ENCODE measurements at regions not wholly inside any gene's neighbourhood (a gene's known extent, or its start where the extent isn't known, plus 50 kb on each side); places are given as distances from the start of the nearest gene placed in this dataset.

DNA sequence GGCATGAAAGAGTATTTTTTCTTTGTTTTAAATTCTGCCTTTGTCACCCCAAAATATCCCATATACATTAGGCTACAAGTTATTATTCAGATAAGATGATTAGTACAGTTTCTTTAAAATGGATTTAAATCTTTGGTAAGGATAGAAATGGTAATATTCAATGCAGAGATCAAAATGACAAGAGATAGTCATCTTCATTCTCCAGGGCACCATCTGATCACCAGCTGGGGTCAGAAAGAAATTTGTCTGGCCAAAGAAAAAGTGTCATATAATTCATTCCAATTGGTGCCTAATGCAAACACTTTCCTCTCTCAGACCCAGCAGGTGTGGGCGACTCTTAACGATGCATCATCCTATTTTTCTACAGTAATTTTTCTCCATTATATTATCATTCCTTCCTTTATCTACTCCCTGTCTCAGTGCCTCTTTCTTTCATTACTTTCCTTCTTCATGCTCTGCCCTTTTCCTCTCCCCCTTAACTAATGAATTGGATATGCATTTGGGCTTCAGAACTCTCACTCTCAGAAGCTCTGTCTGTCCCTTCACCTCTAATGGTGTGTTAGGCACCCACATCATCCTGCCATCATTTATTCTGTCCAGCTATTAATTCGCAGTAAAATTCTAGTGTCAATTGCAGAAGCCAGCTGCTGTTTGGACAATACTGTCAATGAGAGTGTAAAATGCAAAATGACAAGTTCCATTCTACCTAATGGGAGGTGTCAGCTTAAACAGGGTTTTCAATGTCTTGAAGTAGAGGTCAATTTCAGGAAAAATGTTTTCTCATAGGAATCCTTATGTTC is 570.5 kb downstream of the TDRD15 start:
- no peaks in the 10 kb centered on the region for H3K4me1 Mint-ChIP-seq (ENCODE audit: low read depth)

DNA sequence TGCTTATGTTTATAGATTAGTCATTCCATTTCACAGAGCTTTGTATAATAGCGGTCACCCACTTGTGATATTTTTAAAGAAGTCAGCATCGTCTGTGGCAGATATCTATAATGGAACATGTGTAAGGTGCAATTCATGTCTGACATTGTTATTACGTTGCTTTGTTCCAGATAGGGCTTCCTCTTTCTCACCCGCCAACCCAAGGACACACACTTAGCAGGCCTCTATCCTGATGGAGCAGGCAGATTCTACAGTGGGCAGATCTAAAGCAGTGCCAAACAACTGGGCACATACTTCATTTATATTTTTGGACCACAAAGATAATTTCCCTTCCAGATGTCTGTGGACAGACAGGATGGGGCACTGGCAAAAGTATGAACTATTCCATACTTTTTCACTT is 573.1 kb downstream of the TDRD15 start:
- H3K36me3 Mint-ChIP-seq (ENCODE audit: low read depth): no peaks in the 10 kb centered on the region
- no peak for DNase-seq
- H3K27me3 Mint-ChIP-seq: no peaks in the 10 kb centered on the region
- peaks cover 2% of the 10 kb centered on the region for H3K9me3 Mint-ChIP-seq
- H3K27ac Mint-ChIP-seq: no peak overlapping the region
- H3K4me1 Mint-ChIP-seq (ENCODE audit: low read depth): no peaks in the 10 kb centered on the region
- no peak overlapping the region for H3K4me3 Mint-ChIP-seq

More for the DNA sequence above, 570.5 kb downstream of the TDRD15 start:
- Mint-ChIP-seq H3K36me3 (ENCODE audit: low read depth) (no peaks in the 10 kb centered on the region), H3K27me3 (no peaks in the 10 kb centered on the region), H3K4me3 (no peak overlapping the region), H3K9me3 (no peaks in the 10 kb centered on the region), H3K27ac (no peak overlapping the region)
- no peak for DNase-seq

DNA sequence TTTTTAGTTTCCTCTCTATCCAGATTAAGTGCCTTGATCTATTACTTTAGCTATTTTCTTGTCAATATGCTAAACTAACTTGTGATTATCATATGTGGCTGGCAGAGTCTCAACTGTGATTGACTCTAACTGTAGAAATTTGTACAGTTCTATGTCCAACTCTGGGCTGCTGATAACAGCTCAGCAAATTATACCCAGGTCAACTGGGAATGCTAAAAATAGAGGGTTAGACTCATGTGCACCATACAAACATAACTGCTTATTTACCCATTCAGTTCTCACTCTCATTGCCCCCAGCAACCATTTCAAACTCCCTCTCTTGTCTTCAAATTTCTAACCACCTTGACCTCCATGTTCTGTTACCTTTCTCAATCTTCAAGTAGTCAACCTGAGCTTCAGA is 576.9 kb downstream of the TDRD15 start:
- H3K4me3 Mint-ChIP-seq: no peak overlapping the region
- peaks cover 8% of the 10 kb centered on the region for H3K9me3 Mint-ChIP-seq
- H3K27ac Mint-ChIP-seq: no peak overlapping the region
- no peaks in the 10 kb centered on the region for H3K27me3 Mint-ChIP-seq
- no peaks in the 10 kb centered on the region for H3K4me1 Mint-ChIP-seq (ENCODE audit: low read depth)
- H3K36me3 Mint-ChIP-seq (ENCODE audit: low read depth): no peaks in the 10 kb centered on the region
- no peak for DNase-seq

DNA sequence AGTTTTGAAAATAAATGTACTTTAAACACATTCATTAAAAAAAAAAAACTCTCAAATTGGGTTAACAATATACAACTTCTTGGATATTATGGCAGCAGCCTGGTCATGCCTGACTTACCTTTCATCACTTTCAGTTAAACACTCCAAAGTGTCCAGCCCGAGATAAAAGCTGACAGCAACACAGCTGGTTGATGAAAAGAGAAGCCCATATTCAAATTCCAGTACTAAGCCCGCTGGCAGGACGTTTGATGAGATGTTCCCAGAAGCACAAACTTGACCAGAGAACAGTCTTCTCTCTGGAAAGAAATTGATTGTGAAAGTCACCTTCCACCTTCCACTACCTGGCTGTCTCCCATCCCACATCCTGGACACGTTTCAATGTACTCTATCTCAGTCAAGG is 586.3 kb downstream of the TDRD15 start:
- Mint-ChIP-seq H3K27ac (no peak overlapping the region), H3K36me3 (ENCODE audit: low read depth) (no peaks in the 10 kb centered on the region), H3K9me3 (peaks cover 22% of the 10 kb centered on the region), H3K4me3 (no peak overlapping the region), H3K4me1 (ENCODE audit: low read depth) (no peaks in the 10 kb centered on the region), H3K27me3 (no peaks in the 10 kb centered on the region)
- no peak for DNase-seq

DNA sequence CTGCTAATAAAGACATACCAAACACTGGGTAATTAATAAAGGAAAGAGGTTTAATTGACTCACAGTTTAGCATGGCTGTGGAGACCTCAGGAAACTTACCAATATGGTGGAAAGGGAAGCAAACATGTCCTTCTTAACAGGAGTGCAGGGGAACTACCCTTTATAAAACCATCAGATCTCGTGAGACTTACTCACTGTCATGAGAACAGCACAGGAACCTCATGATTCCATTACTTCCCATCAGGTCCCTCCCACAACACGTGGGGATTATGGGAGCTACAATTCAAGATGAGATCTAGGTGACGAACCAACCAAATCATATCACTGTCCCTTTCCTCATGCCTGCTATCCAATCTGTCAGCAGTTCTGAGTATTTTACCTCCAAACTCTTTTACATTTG is 586.7 kb downstream of the TDRD15 start:
- H3K4me1 Mint-ChIP-seq (ENCODE audit: low read depth): no peaks in the 10 kb centered on the region
- H3K9me3 Mint-ChIP-seq: peaks cover 24% of the 10 kb centered on the region
- DNase-seq: no peak
- H3K27ac Mint-ChIP-seq: no peak overlapping the region
- no peaks in the 10 kb centered on the region for H3K36me3 Mint-ChIP-seq (ENCODE audit: low read depth)
- no peaks in the 10 kb centered on the region for H3K27me3 Mint-ChIP-seq
- no peak overlapping the region for H3K4me3 Mint-ChIP-seq

DNA sequence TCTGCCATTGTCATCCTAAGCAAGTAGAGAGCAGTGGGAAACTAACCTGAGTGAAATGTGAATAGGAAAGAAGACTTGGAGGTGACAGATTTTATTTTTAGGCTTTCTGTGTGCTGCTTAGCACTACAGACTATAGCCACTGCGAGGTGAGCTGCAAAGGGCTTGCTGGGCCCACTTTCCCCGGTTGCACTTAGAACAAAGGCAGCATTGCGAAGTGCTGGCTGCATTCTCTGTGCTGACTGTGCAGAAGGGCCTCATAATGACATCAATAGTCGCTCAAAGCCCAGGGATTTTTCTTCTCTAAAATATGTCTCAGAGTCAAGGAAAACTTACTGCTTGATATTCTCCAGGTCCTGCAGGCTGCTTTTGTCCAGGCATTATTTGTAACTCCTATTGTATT is 592.1 kb downstream of the TDRD15 start:
- DNase-seq: no peak
- no peaks in the 10 kb centered on the region for H3K36me3 Mint-ChIP-seq (ENCODE audit: low read depth)
- H3K4me3 Mint-ChIP-seq: no peak overlapping the region
- H3K9me3 Mint-ChIP-seq: peaks cover 11% of the 10 kb centered on the region
- no peaks in the 10 kb centered on the region for H3K27me3 Mint-ChIP-seq
- H3K27ac Mint-ChIP-seq: no peak overlapping the region
- no peaks in the 10 kb centered on the region for H3K4me1 Mint-ChIP-seq (ENCODE audit: low read depth)

DNA sequence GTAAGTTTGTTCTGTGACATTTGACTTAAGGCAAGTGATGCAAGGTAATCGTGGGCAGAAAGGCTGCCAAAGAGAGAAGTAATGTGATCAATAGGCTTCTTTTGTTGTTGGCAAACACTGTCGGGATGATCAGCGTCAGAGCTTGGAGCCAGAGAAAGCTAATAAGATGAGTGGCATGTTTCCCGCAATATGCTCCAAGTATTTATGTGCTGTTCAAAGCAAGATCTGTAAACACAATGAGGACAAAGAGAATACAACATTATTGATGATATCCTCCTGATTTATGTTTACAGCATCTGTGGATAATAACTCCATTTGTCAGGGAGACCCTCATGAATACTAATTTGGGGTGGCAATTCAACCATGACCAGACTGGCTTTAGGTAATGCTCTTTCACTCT is 603.3 kb downstream of the TDRD15 start:
- no peaks in the 10 kb centered on the region for H3K36me3 Mint-ChIP-seq (ENCODE audit: low read depth)
- no peaks in the 10 kb centered on the region for H3K4me1 Mint-ChIP-seq (ENCODE audit: low read depth)
- no peak overlapping the region for H3K27ac Mint-ChIP-seq
- no peak overlapping the region for H3K4me3 Mint-ChIP-seq
- H3K27me3 Mint-ChIP-seq: no peaks in the 10 kb centered on the region
- no peak for DNase-seq
- H3K9me3 Mint-ChIP-seq: peaks cover 24% of the 10 kb centered on the region

DNA sequence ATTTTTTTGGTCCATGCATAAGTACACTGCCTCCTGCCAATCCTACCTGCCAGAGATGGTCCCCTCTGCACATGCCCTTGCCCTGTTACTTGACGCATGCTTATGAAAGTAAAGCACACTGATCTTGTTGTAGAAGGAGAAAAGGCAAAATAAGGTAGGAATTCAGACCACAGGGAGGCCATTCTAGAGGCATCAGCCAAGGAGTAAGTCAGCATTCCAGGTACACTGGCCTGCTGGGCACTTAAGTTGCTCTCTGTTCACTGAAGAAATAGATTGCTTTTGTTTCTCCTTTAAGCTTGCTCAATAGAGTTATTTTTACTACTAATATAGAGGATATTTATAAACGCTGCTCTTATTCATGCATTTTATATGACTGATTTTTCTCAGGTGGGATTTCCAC is 604.4 kb downstream of the TDRD15 start:
- no peak for DNase-seq
- H3K4me3 Mint-ChIP-seq: no peak overlapping the region
- no peaks in the 10 kb centered on the region for H3K27me3 Mint-ChIP-seq
- no peaks in the 10 kb centered on the region for H3K4me1 Mint-ChIP-seq (ENCODE audit: low read depth)
- H3K36me3 Mint-ChIP-seq (ENCODE audit: low read depth): no peaks in the 10 kb centered on the region
- H3K9me3 Mint-ChIP-seq: peaks cover 22% of the 10 kb centered on the region
- no peak overlapping the region for H3K27ac Mint-ChIP-seq

DNA sequence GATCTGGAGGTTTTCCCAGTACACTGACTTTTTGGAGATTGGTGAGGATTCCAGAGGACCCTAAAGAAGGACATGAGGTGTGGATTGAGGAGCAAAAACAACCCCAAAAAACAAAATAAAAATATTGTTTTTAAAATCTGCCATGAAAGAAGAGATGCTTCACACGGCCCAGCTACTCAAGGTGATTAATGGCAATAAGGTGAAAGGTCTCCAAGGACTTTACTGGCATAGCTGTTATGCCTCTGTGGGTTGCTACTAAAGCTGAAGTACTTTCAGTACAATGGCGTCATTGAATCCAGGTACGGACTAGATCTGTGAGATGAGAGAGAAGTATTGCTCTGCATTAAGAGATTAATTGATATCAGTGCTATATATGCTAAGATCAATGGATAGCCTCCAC is 606.4 kb downstream of the TDRD15 start:
- Mint-ChIP-seq H3K4me3 (no peak overlapping the region), H3K4me1 (ENCODE audit: low read depth) (no peaks in the 10 kb centered on the region), H3K9me3 (peaks cover 21% of the 10 kb centered on the region), H3K36me3 (ENCODE audit: low read depth) (no peaks in the 10 kb centered on the region), H3K27ac (no peak overlapping the region), H3K27me3 (no peaks in the 10 kb centered on the region)
- DNase-seq: no peak

DNA sequence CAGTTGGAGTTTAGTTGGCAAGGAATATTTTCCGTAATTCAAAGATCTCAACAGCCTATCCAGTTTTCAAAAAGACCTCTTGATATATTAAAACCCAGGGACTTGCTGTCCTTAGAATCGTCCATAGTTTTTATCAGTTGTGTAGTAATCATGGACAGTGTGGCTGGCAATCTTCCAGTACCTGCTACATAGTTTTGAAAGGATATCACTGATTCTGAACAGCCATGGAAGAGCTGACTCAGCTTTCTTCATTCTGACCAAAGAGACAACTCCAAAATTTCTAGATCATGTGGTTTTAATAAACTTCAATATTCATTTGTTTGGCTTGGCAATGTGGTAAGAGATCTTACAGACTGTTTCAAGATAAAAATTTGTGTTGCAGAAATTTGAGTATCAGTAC is 616.7 kb downstream of the TDRD15 start:
- Mint-ChIP-seq H3K27me3 (no peaks in the 10 kb centered on the region), H3K27ac (no peak overlapping the region), H3K4me1 (ENCODE audit: low read depth) (no peaks in the 10 kb centered on the region), H3K4me3 (no peak overlapping the region), H3K36me3 (ENCODE audit: low read depth) (no peaks in the 10 kb centered on the region), H3K9me3 (peaks cover 18% of the 10 kb centered on the region)
- DNase-seq: no peak

DNA sequence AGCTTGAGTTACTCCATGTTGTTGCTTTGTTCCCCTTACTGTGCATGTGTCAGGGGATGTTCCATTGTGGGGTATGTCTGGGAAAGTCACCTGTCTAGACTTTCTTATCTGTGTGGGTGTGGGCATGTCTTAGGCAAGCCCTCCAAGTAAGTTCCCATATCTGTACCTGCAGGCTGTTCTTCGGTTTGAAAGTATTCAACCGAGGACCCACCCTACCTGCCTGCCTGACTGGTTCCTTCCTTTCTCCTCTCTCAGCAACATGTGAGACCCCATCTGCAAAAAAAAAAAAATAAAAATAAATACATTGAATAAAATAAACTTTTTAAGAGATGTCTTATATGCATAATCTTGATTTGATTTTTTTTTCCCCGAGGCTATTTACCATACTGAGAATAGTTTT is 622.7 kb downstream of the TDRD15 start:
- H3K36me3 Mint-ChIP-seq (ENCODE audit: low read depth): no peaks in the 10 kb centered on the region
- DNase-seq: no peak
- peaks cover 22% of the 10 kb centered on the region for H3K9me3 Mint-ChIP-seq
- H3K27me3 Mint-ChIP-seq: no peaks in the 10 kb centered on the region
- H3K4me1 Mint-ChIP-seq (ENCODE audit: low read depth): no peaks in the 10 kb centered on the region
- H3K27ac Mint-ChIP-seq: no peak overlapping the region
- H3K4me3 Mint-ChIP-seq: no peak overlapping the region

DNA sequence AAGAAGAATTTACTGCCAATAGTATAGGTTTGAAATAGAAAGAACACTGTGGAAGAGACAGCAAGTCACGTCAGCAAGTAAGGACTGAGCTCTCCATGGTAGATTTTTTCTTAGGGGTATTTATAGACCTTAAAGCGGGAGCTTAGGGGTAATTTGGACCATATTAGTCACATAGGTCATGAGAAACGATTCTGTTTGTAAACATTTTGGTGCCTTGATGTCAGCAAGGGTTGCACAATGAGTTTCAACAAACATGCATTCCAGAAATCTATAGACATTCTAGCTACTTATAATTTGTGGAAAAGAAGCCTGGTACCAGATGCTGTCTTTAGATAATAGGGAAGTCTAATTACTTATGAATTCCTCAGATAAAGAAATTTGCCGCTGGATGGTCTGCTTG is 624.7 kb downstream of the TDRD15 start:
- Mint-ChIP-seq H3K4me3 (no peak overlapping the region), H3K36me3 (ENCODE audit: low read depth) (no peaks in the 10 kb centered on the region), H3K9me3 (peaks cover 20% of the 10 kb centered on the region), H3K4me1 (ENCODE audit: low read depth) (no peaks in the 10 kb centered on the region), H3K27me3 (no peaks in the 10 kb centered on the region), H3K27ac (no peak overlapping the region)
- no peak for DNase-seq

DNA sequence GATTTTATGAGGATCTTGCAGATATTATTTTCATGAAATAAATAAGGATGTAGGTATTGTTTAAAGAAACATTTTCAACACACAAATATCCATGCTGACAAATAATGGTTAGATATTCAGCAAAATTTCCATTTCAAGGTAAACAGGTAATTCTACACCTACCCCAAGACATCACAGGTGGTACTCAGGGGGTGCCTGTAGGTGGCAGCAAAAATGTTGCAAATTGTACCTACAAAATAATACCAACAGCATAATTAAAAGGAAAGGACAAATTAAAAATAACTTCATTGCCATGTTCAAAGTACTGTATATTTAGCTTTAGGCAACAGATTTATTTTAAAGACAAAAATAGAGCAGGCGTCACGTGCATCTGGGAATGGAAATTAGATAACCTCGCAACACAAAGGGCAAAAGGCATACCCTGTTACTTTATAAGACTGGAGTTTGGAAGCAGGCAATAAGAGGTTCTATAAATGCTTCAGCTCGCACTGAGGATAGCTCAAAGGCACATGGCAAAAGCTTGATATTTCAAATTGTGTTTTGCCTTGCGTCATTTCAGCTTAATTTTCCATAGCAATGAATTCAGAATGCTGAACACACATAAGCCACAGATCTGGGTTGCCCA is 630.5 kb downstream of the TDRD15 start:
- DNase-seq: no peak
- no peak overlapping the region for H3K4me3 Mint-ChIP-seq
- H3K9me3 Mint-ChIP-seq: peaks cover 23% of the 10 kb centered on the region
- no peaks in the 10 kb centered on the region for H3K36me3 Mint-ChIP-seq (ENCODE audit: low read depth)
- no peak overlapping the region for H3K27ac Mint-ChIP-seq
- no peaks in the 10 kb centered on the region for H3K4me1 Mint-ChIP-seq (ENCODE audit: low read depth)
- no peaks in the 10 kb centered on the region for H3K27me3 Mint-ChIP-seq

DNA sequence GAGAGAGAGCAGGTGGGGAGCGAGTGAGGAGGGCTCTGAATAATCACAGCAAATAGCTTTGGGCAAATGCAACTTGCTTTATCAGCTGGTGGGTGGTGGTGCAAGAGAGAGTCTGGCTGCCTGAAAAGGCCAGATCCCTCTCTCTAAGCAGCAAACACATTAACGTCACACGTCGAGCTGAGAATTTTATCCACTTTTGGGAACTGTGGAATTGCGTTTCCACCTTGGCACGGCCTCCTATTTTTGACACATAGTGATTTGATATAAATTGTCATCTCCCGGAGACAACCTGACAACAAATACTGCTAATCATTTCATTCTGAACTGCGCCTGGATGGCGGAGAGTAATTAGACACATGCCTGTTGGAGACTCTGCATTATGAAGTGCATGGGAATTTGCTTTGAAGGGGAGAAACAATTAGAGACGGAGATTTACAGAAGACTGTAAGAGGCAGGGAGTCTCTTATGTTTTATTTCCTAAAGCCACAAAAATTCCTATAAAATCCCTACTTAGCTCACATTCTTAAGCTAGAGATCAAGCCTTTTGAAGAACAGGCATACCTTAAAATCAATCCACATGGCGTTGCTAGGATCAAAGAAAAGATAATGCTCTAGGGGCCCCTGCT is 634.1 kb downstream of the TDRD15 start:
- Mint-ChIP-seq H3K27me3 (no peaks in the 10 kb centered on the region), H3K9me3 (peaks cover 16% of the 10 kb centered on the region), H3K4me3 (no peak overlapping the region), H3K36me3 (ENCODE audit: low read depth) (no peaks in the 10 kb centered on the region), H3K4me1 (ENCODE audit: low read depth) (no peaks in the 10 kb centered on the region), H3K27ac (no peak overlapping the region)
- DNase-seq: no peak

DNA sequence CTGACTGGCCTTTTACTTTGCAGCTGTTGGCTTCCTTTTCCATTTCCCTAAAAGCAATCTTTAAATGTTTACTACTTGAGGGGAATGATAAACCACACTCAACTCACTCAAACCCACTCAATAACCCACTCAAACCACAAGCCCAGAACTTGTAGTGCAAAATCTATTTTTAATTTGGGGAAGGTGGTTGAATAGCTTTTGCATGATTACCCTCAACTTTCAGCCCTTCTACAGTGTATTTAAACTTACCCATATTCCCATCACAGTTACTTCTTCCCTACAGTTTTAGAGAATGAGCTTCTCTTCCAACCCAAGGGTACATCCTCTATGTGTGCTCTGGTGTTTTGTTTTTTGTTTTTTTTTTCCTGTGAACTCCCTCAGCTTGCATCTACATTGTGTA is 636.1 kb downstream of the TDRD15 start:
- H3K9me3 Mint-ChIP-seq: peaks cover 9% of the 10 kb centered on the region
- no peaks in the 10 kb centered on the region for H3K36me3 Mint-ChIP-seq (ENCODE audit: low read depth)
- H3K27me3 Mint-ChIP-seq: no peaks in the 10 kb centered on the region

More for the DNA sequence above, 636.1 kb downstream of the TDRD15 start:
- no peaks in the 10 kb centered on the region for H3K4me1 Mint-ChIP-seq (ENCODE audit: low read depth)
- no peak for DNase-seq
- H3K4me3 Mint-ChIP-seq: no peak overlapping the region
- H3K27ac Mint-ChIP-seq: no peak overlapping the region

Data from activated T-cell treated with anti-CD3 and anti-CD28 coated beads, Interleukin-2, amount 50 U/mL, for 24 hours (primary cell).